ENCODE measurements at regions not wholly inside any gene's neighbourhood (a gene's known extent, or its start where the extent isn't known, plus 50 kb on each side); places are given as distances from the start of the nearest gene placed in this dataset.

- DNase-seq (no peak), ATAC-seq (ENCODE audit: low read depth in 2 of 2) (no peak)
- no peaks in the 10 kb centered on the region for H3K27me3 Mint-ChIP-seq
- H3K27ac Mint-ChIP-seq: no peak overlapping the region
- Histone ChIP-seq H3K4me3 (ENCODE audit: low read depth, low read length) (no peak overlapping the region), H3K27ac (ENCODE audit: insufficient read depth, low read length, poor library complexity, severe bottlenecking) (no peak overlapping the region), H3K27me3 (ENCODE audit: control insufficient read depth, insufficient read depth, low read length) (no peaks in the 10 kb centered on the region), H3K9me3 (ENCODE audit: control insufficient read depth in 2 of 2, low read length in 2 of 2) (peaks cover 0 to 21% of the 10 kb centered on the region in 2 experiments), H3K36me3 (ENCODE audit: control insufficient read depth, insufficient read depth, low read length) (no peaks in the 10 kb centered on the region), H3K4me1 (ENCODE audit: control insufficient read depth, insufficient read depth, low read length, poor library complexity, severe bottlenecking) (no peaks in the 10 kb centered on the region)
- H3K4me1 Mint-ChIP-seq: no peaks in the 10 kb centered on the region
- H3K9me3 Mint-ChIP-seq: peaks cover 5 to 32% (median 15%) of the 10 kb centered on the region in 7 donors
- H3K4me3 Mint-ChIP-seq: no peak overlapping the region
- H3K36me3 Mint-ChIP-seq: no peaks in the 10 kb centered on the region
Observed at GRCh38 chr5:166178411-166179080, 2112.9 kb upstream of the WWC1 start.

GRCh38 chr5:166185185-166185584 lies 2106.3 kb upstream of the WWC1 start:
- Histone ChIP-seq H3K36me3 (ENCODE audit: control insufficient read depth, insufficient read depth, low read length) (no peaks in the 10 kb centered on the region), H3K4me3 (ENCODE audit: low read depth, low read length) (no peak overlapping the region), H3K27ac (ENCODE audit: insufficient read depth, low read length, poor library complexity, severe bottlenecking) (no peak overlapping the region), H3K9me3 (ENCODE audit: control insufficient read depth in 2 of 2, low read length in 2 of 2) (peaks cover 0 to 17% of the 10 kb centered on the region in 2 experiments), H3K4me1 (ENCODE audit: control insufficient read depth, insufficient read depth, low read length, poor library complexity, severe bottlenecking) (no peaks in the 10 kb centered on the region), H3K27me3 (ENCODE audit: control insufficient read depth, insufficient read depth, low read length) (no peaks in the 10 kb centered on the region)
- no peaks in the 10 kb centered on the region for H3K4me1 Mint-ChIP-seq
- DNase-seq (no peak), ATAC-seq (ENCODE audit: low read depth in 2 of 2) (no peak)
- no peaks in the 10 kb centered on the region for H3K36me3 Mint-ChIP-seq
- no peak overlapping the region for H3K27ac Mint-ChIP-seq
- no peak overlapping the region for H3K4me3 Mint-ChIP-seq
- H3K9me3 Mint-ChIP-seq: peaks cover 3 to 30% (median 10%) of the 10 kb centered on the region in 7 donors
- no peaks in the 10 kb centered on the region for H3K27me3 Mint-ChIP-seq

DNA sequence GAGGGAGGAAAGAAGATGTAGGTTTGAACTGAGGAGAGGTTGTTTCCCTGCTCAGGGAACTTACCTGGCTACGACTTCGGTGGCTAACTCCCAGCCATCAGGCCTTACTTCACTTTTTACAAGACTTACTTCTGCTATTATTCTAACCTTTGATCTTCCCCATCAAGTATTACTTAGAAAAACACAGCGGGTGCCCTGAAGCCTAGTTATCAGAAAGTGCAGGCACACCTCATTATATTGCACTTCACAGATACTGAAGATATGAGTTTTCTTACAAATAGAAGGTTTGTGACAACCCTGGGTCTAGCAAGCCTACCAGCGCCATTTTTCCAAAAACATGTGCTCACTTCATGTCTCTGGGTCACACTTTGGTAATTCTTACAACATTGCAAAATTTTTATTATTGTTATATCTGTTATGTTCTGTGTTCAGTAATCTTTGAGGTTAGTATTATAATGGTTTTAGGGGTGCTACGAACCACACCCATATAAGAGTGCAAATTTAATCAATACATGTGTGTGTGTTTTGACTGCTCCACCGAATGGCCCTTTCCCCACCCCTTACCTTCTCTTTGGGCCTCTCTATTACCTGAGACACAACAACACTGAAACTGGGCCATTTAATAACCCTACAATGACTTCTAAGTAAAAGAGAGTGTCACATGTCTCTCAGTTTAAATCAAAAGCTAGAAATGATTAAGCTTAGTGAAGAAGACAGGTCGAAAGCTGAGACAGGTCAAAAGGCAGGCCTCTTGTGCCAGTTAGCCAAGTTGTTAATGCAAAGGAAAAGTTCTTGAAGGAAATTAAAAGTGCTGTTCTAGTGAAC lies 2102.7 kb upstream of the WWC1 start:
- ATAC-seq (ENCODE audit: low read depth in 2 of 2) (no peak), DNase-seq (no peak)
- Mint-ChIP-seq H3K9me3 (peaks cover 0 to 34% (median 6%) of the 10 kb centered on the region in 7 donors), H3K27ac (no peak overlapping the region), H3K4me3 (no peak overlapping the region), H3K36me3 (no peaks in the 10 kb centered on the region), H3K4me1 (no peaks in the 10 kb centered on the region), H3K27me3 (no peaks in the 10 kb centered on the region)
- no peaks in the 10 kb centered on the region for H3K36me3 ChIP-seq (ENCODE audit: control insufficient read depth, insufficient read depth, low read length)
- H3K27ac ChIP-seq (ENCODE audit: insufficient read depth, low read length, poor library complexity, severe bottlenecking): no peak overlapping the region
- H3K4me1 ChIP-seq (ENCODE audit: control insufficient read depth, insufficient read depth, low read length, poor library complexity, severe bottlenecking): no peaks in the 10 kb centered on the region
- H3K9me3 ChIP-seq (ENCODE audit: control insufficient read depth in 2 of 2, low read length in 2 of 2): peaks cover 0 to 4% of the 10 kb centered on the region in 2 experiments
- no peaks in the 10 kb centered on the region for H3K27me3 ChIP-seq (ENCODE audit: control insufficient read depth, insufficient read depth, low read length)
- no peak overlapping the region for H3K4me3 ChIP-seq (ENCODE audit: low read depth, low read length)

DNA sequence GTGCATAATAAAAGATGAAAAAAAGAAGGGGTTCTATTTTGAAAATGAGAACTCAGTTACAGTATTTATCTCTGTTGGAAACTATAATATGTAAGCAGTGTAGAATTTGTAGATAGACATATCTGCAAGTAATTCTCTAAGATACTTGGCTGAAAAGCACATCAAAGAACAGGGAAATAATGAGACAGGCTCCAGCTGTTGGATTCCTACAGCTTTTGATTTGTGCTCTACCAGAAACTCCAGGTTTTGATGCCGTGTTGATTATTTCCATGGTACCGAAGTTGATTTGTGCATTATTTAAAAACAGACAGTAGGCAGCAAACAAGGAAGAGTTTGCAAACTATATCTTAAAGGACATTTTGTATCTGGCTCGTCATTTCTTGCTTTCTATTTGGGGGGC lies 2098.7 kb upstream of the WWC1 start:
- Histone ChIP-seq H3K27me3 (ENCODE audit: control insufficient read depth, insufficient read depth, low read length) (no peaks in the 10 kb centered on the region), H3K36me3 (ENCODE audit: control insufficient read depth, insufficient read depth, low read length) (no peaks in the 10 kb centered on the region), H3K4me1 (ENCODE audit: control insufficient read depth, insufficient read depth, low read length, poor library complexity, severe bottlenecking) (no peaks in the 10 kb centered on the region), H3K27ac (ENCODE audit: insufficient read depth, low read length, poor library complexity, severe bottlenecking) (no peak overlapping the region), H3K9me3 (ENCODE audit: control insufficient read depth in 2 of 2, low read length in 2 of 2) (peaks cover 0 to 4% of the 10 kb centered on the region in 2 experiments), H3K4me3 (ENCODE audit: low read depth, low read length) (no peak overlapping the region)
- Mint-ChIP-seq H3K4me3 (no peak overlapping the region), H3K36me3 (no peaks in the 10 kb centered on the region), H3K27me3 (no peaks in the 10 kb centered on the region), H3K9me3 (peaks cover 4 to 39% (median 7%) of the 10 kb centered on the region in 7 donors), H3K27ac (no peak overlapping the region), H3K4me1 (no peaks in the 10 kb centered on the region)
- DNase-seq (no peak), ATAC-seq (ENCODE audit: low read depth in 2 of 2) (no peak)

- no peak overlapping the region for H3K27ac ChIP-seq (ENCODE audit: insufficient read depth, low read length, poor library complexity, severe bottlenecking)
- DNase-seq (no peak), ATAC-seq (ENCODE audit: low read depth in 2 of 2) (no peak)
- Mint-ChIP-seq H3K36me3 (no peaks in the 10 kb centered on the region), H3K9me3 (peaks cover 4 to 28% (median 6%) of the 10 kb centered on the region in 7 donors), H3K27ac (no peak overlapping the region), H3K27me3 (no peaks in the 10 kb centered on the region), H3K4me1 (no peaks in the 10 kb centered on the region), H3K4me3 (no peak overlapping the region)
- no peaks in the 10 kb centered on the region for H3K9me3 ChIP-seq (ENCODE audit: control insufficient read depth in 2 of 2, low read length in 2 of 2)
- no peak overlapping the region for H3K4me3 ChIP-seq (ENCODE audit: low read depth, low read length)
- no peaks in the 10 kb centered on the region for H3K36me3 ChIP-seq (ENCODE audit: control insufficient read depth, insufficient read depth, low read length)
- no peaks in the 10 kb centered on the region for H3K4me1 ChIP-seq (ENCODE audit: control insufficient read depth, insufficient read depth, low read length, poor library complexity, severe bottlenecking)
- H3K27me3 ChIP-seq (ENCODE audit: control insufficient read depth, insufficient read depth, low read length): no peaks in the 10 kb centered on the region
Observed at GRCh38 chr5:166195981-166196380, 2095.5 kb upstream of the WWC1 start.

GRCh38 chr5:166200532-166200931 lies 2090.9 kb upstream of the WWC1 start:
- Histone ChIP-seq H3K4me3 (ENCODE audit: low read depth, low read length) (no peak overlapping the region), H3K36me3 (ENCODE audit: control insufficient read depth, insufficient read depth, low read length) (no peaks in the 10 kb centered on the region), H3K4me1 (ENCODE audit: control insufficient read depth, insufficient read depth, low read length, poor library complexity, severe bottlenecking) (no peaks in the 10 kb centered on the region), H3K27ac (ENCODE audit: insufficient read depth, low read length, poor library complexity, severe bottlenecking) (no peak overlapping the region), H3K9me3 (ENCODE audit: control insufficient read depth in 2 of 2, low read length in 2 of 2) (peaks cover 0 to 7% of the 10 kb centered on the region in 2 experiments), H3K27me3 (ENCODE audit: control insufficient read depth, insufficient read depth, low read length) (no peaks in the 10 kb centered on the region)
- Mint-ChIP-seq H3K36me3 (no peaks in the 10 kb centered on the region), H3K9me3 (peaks cover 4 to 23% (median 5%) of the 10 kb centered on the region in 7 donors), H3K27ac (no peak overlapping the region), H3K4me1 (no peaks in the 10 kb centered on the region), H3K4me3 (no peak overlapping the region), H3K27me3 (no peaks in the 10 kb centered on the region)
- no peak for DNase-seq
- no peak for ATAC-seq (ENCODE audit: low read depth in 2 of 2)

DNA sequence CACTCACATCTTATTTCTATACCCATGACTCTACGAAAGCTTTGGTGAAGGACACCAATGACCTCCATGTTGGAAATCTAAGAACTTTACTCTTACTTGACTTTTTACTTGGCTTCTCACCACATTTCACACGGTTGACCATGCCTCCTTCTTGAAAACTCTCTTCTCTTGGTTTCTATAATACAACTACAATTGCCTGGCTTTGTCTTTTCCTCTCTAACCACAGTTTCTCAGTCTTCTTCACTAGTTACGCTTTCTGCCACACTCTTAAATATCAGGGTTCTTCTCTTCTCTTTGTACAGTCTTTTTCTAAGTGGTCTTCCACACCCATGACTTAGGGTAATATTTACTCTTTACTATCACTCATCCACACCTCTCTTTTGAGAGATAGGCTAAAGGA lies 2079.8 kb upstream of the WWC1 start:
- ATAC-seq (ENCODE audit: low read depth in 2 of 2): no peak
- Mint-ChIP-seq H3K4me1 (no peaks in the 10 kb centered on the region), H3K36me3 (no peaks in the 10 kb centered on the region), H3K9me3 (peaks cover 0 to 15% (median 4%) of the 10 kb centered on the region in 7 donors), H3K27ac (no peak overlapping the region), H3K27me3 (no peaks in the 10 kb centered on the region), H3K4me3 (no peak overlapping the region)
- Histone ChIP-seq H3K36me3 (ENCODE audit: control insufficient read depth, insufficient read depth, low read length) (no peaks in the 10 kb centered on the region), H3K9me3 (ENCODE audit: control insufficient read depth in 2 of 2, low read length in 2 of 2) (peaks cover 0 to 6% of the 10 kb centered on the region in 2 experiments), H3K4me1 (ENCODE audit: control insufficient read depth, insufficient read depth, low read length, poor library complexity, severe bottlenecking) (no peaks in the 10 kb centered on the region), H3K4me3 (ENCODE audit: low read depth, low read length) (no peak overlapping the region), H3K27ac (ENCODE audit: insufficient read depth, low read length, poor library complexity, severe bottlenecking) (no peak overlapping the region), H3K27me3 (ENCODE audit: control insufficient read depth, insufficient read depth, low read length) (no peaks in the 10 kb centered on the region)
- DNase-seq: no peak
